ENCODE measurements at regions not wholly inside any gene's neighbourhood (a gene's known extent, or its start where the extent isn't known, plus 50 kb on each side); places are given as distances from the start of the nearest gene placed in this dataset.

- CTCF ChIA-PET, result no interaction called here
- no peak for TF ChIP-seq CTCF (IDR thresholded peaks at IDR 0.05; ENCODE audit: control extremely low read depth, extremely low read depth, low read depth, missing control alignments)
- POLR2A ChIA-PET, result no interaction called here
- no peak for DNase-seq (ENCODE audit: extremely low spot score)
These were observed 289.3 kb upstream of the WWC1 start for GRCh38 chr5:168002116-168002515.

GRCh38 chr5:168005093-168005492, 286.4 kb upstream of the WWC1 start:
- ChIA-PET POLR2A (no interaction called here), CTCF (no interaction called here)
- TF ChIP-seq CTCF (IDR thresholded peaks at IDR 0.05; ENCODE audit: control extremely low read depth, extremely low read depth, low read depth, missing control alignments), result no peak
- no peak for DNase-seq (ENCODE audit: extremely low spot score)

- ChIA-PET POLR2A (no interaction called here), CTCF (interaction anchor here (1.0 kb wide), 1 partner anchor 10 kb away, joined by 3 read pairs; no protein-coding TSS in a partner anchor)
- no peak for DNase-seq (ENCODE audit: extremely low spot score)
- no peak for TF ChIP-seq CTCF (IDR thresholded peaks at IDR 0.05; ENCODE audit: control extremely low read depth, extremely low read depth, low read depth, missing control alignments)
These were observed 285.5 kb upstream of the WWC1 start for GRCh38 chr5:168005936-168006335.

GRCh38 chr5:168006456-168007130, 284.9 kb upstream of the WWC1 start:
- ChIA-PET CTCF (interaction anchor here (1.0 kb wide), 1 partner anchor 10 kb away, joined by 3 read pairs; no protein-coding TSS in a partner anchor), POLR2A (no interaction called here)
- no peak for DNase-seq (ENCODE audit: extremely low spot score)
- TF ChIP-seq CTCF (IDR thresholded peaks at IDR 0.05; ENCODE audit: control extremely low read depth, extremely low read depth, low read depth, missing control alignments), result no peak

GRCh38 chr5:168007286-168007685, 284.2 kb upstream of the WWC1 start:
- CTCF ChIA-PET, result no interaction called here
- no peak for TF ChIP-seq CTCF (IDR thresholded peaks at IDR 0.05; ENCODE audit: control extremely low read depth, extremely low read depth, low read depth, missing control alignments)
- POLR2A ChIA-PET, result no interaction called here
- DNase-seq (ENCODE audit: extremely low spot score), result no peak

GRCh38 chr5:168008555-168008954, 282.9 kb upstream of the WWC1 start:
- no peak for TF ChIP-seq CTCF (IDR thresholded peaks at IDR 0.05; ENCODE audit: control extremely low read depth, extremely low read depth, low read depth, missing control alignments)
- no peak for DNase-seq (ENCODE audit: extremely low spot score)
- CTCF ChIA-PET, result interaction anchor here (1.0 kb wide), 1 partner anchor 31 kb away, joined by 3 read pairs; no protein-coding TSS in a partner anchor
- POLR2A ChIA-PET, result no interaction called here

Measured in GM10248 (cell line).